ENCODE measurements at regions not wholly inside any gene's neighbourhood (a gene's known extent, or its start where the extent isn't known, plus 50 kb on each side); places are given as distances from the start of the nearest gene placed in this dataset.

DNA sequence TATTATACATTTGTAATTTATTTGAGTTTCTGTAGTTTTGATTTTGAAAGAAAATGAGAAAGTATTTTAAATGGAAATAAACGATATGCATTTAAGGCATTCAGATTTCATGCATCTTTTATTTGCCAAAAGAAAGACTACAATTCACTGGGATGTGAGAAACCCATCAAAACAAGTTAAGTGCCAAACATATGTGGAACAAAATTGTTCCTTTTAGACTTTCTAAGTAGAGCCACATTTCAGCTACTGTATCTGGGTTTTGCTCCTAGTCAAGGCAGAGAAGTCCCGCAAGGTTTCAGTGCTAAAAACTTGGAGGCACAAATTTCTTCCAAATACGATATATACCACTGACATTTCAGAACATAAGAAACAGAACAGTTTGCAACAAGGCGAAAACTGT is 1191.9 kb downstream of the SLITRK5 start:
- TF ChIP-seq, protein P1, sequence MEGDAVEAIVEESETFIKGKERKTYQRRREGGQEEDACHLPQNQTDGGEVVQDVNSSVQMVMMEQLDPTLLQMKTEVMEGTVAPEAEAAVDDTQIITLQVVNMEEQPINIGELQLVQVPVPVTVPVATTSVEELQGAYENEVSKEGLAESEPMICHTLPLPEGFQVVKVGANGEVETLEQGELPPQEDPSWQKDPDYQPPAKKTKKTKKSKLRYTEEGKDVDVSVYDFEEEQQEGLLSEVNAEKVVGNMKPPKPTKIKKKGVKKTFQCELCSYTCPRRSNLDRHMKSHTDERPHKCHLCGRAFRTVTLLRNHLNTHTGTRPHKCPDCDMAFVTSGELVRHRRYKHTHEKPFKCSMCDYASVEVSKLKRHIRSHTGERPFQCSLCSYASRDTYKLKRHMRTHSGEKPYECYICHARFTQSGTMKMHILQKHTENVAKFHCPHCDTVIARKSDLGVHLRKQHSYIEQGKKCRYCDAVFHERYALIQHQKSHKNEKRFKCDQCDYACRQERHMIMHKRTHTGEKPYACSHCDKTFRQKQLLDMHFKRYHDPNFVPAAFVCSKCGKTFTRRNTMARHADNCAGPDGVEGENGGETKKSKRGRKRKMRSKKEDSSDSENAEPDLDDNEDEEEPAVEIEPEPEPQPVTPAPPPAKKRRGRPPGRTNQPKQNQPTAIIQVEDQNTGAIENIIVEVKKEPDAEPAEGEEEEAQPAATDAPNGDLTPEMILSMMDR (IDR thresholded peaks at IDR 0.05) = no peak
- TF ChIP-seq POLR2A (IDR thresholded peaks at IDR 0.05) (no peak), EP300 (IDR thresholded peaks at IDR 0.05) (no peak)

Data from ovary (tissue), 3 donors.